CD4-positive, alpha-beta T cell treated with Interleukin-17A for 1 hour (primary cell): ENCODE measurements at regions not wholly inside any gene's neighbourhood (a gene's known extent, or its start where the extent isn't known, plus 50 kb on each side); places are given as distances from the start of the nearest gene placed in this dataset.
"Not testable (repeated sequence)": the region's sequence is repeated elsewhere in the genome, so short reads cannot be mapped to it uniquely, and the experiment has no call there.

ENCODE experiments used
- DNase-seq: peaks from one replicate; pipeline ENCODE4 v3.0.0-alpha.2; 2020

- not testable (repeated sequence) for DNase-seq
These were observed 49.9 kb upstream of the GPC1 start for GRCh38 chr2:240385451-240386161.
